ENCODE measurements at regions not wholly inside any gene's neighbourhood (a gene's known extent, or its start where the extent isn't known, plus 50 kb on each side); places are given as distances from the start of the nearest gene placed in this dataset.

DNA sequence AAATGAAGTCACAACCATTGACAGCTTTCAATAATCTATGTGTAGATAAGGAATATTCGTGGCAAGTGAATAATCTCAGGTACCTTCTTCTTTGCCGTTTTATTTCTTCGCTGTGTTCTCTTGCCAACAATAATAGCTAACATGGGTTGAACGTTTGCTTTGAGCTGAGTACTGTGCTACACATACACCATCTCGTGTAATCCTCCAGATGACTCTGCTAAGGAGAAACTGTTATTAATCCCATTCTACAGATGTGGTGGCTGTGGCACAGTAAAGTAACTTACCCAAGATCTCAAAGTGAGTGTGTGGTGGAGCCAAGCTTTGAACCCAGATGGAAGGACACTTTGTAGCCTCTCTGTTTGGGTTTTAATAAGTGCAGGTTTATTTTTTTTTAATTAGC is 179.7 kb downstream of the C9orf152 start:
- DNase-seq (no peak), FAIRE-seq (no peak)
- intact Hi-C loops (cut with DNase I): no loop called here
- Histone ChIP-seq H3K4me1 (ENCODE audit: control insufficient read depth in 2 of 3, insufficient read depth in 2 of 3, low read depth in 1 of 3, low read length in 3 of 3) (peaks cover 0 to 17% (median 10%) of the 10 kb centered on the region in 3 donors), H3K27me3 (ENCODE audit: control insufficient read depth, insufficient read depth, low read length) (no peaks in the 10 kb centered on the region), H3K9me3 (ENCODE audit: control insufficient read depth in 2 of 3, insufficient read depth in 1 of 3, low read length in 3 of 3) (no peaks in the 10 kb centered on the region), H3K4me3 (ENCODE audit: low read length in 3 of 3) (no peak overlapping the region), H3K9ac (ENCODE audit: low read length in 3 of 3) (no peak overlapping the region), H3K27ac (ENCODE audit: low read depth in 2 of 2, low read length in 2 of 2) (no peak overlapping the region), H3K36me3 (ENCODE audit: control insufficient read depth in 2 of 3, insufficient read depth in 3 of 3, low read length in 3 of 3) (no peaks in the 10 kb centered on the region)
- TF ChIP-seq, protein P1, sequence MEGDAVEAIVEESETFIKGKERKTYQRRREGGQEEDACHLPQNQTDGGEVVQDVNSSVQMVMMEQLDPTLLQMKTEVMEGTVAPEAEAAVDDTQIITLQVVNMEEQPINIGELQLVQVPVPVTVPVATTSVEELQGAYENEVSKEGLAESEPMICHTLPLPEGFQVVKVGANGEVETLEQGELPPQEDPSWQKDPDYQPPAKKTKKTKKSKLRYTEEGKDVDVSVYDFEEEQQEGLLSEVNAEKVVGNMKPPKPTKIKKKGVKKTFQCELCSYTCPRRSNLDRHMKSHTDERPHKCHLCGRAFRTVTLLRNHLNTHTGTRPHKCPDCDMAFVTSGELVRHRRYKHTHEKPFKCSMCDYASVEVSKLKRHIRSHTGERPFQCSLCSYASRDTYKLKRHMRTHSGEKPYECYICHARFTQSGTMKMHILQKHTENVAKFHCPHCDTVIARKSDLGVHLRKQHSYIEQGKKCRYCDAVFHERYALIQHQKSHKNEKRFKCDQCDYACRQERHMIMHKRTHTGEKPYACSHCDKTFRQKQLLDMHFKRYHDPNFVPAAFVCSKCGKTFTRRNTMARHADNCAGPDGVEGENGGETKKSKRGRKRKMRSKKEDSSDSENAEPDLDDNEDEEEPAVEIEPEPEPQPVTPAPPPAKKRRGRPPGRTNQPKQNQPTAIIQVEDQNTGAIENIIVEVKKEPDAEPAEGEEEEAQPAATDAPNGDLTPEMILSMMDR (IDR thresholded peaks at IDR 0.05; ENCODE audit: borderline replicate concordance, extremely low read depth, insufficient read depth): no peak

DNA sequence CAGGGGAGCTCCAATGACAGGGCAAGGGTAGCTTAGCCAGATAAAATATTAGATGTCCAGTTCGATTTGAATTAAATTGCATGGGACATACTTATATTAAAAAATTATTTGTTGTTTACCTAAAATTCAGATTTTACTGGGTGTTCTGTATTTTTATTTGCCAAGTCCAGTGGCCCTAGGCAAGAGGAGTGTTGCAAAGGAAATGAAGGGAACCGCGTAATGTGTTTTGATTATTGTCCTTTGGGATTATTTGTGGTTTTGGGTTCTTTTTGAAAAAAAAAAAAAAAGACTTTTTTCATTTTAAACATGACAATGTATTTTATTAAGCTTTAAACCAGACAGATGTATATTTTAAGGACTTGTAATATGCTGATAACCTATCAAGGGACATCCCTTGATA is 179.3 kb downstream of the C9orf152 start:
- peaks cover 0 to 17% (median 10%) of the 10 kb centered on the region in 3 donors for H3K4me1 ChIP-seq (ENCODE audit: control insufficient read depth in 2 of 3, insufficient read depth in 2 of 3, low read depth in 1 of 3, low read length in 3 of 3)
- no peaks in the 10 kb centered on the region for H3K36me3 ChIP-seq (ENCODE audit: control insufficient read depth in 2 of 3, insufficient read depth in 3 of 3, low read length in 3 of 3)
- peak overlapping the region; percentile 26 to 63 for H3K27ac ChIP-seq (ENCODE audit: low read depth in 2 of 2, low read length in 2 of 2)
- FAIRE-seq (no peak), DNase-seq (no peak)
- intact Hi-C loops (cut with DNase I): no loop called here
- no peaks in the 10 kb centered on the region for H3K27me3 ChIP-seq (ENCODE audit: control insufficient read depth, insufficient read depth, low read length)
- H3K4me3 ChIP-seq (ENCODE audit: low read length in 3 of 3): no peak overlapping the region
- H3K9ac ChIP-seq (ENCODE audit: low read length in 3 of 3): no peak overlapping the region
- TF ChIP-seq, protein P1 (IDR thresholded peaks at IDR 0.05; ENCODE audit: borderline replicate concordance, extremely low read depth, insufficient read depth): no peak
- H3K9me3 ChIP-seq (ENCODE audit: control insufficient read depth in 2 of 3, insufficient read depth in 1 of 3, low read length in 3 of 3): no peaks in the 10 kb centered on the region

DNA sequence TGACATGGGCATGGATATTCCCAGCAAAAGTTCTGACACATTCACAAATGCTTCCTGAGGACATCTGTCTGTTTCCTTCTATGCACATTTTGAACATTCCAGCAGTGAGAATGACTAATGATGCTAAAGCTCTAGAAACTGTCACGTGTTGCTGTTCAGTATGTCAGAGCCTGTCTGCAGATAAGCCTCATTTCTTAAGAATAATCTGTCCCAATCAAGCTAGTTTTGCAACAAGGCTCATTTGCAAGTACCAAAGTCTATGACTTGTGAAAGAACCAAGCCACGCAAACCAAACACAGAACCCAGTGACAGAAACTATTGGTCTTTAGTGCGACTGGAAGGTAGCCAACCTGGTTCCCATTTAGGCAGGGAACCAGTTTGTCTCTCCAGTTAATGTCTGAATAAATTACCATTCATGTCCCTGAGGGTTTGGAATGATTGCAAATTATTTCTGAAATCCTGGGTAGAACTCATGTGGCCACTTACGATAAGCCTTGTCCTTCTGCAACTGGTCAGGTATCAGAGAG is 178.5 kb downstream of the C9orf152 start:
- H3K9me3 ChIP-seq (ENCODE audit: control insufficient read depth in 2 of 3, insufficient read depth in 1 of 3, low read length in 3 of 3): no peaks in the 10 kb centered on the region
- peak overlapping the region; percentile 26 to 66 for H3K27ac ChIP-seq (ENCODE audit: low read depth in 2 of 2, low read length in 2 of 2)
- DNase-seq: peak in 2 of 5 donors; percentile 23 to 39
- FAIRE-seq: peak; percentile 76
- no peak overlapping the region for H3K4me3 ChIP-seq (ENCODE audit: low read length in 3 of 3)
- H3K4me1 ChIP-seq (ENCODE audit: control insufficient read depth in 2 of 3, insufficient read depth in 2 of 3, low read depth in 1 of 3, low read length in 3 of 3): peaks cover 0 to 17% (median 10%) of the 10 kb centered on the region in 3 donors
- no peaks in the 10 kb centered on the region for H3K36me3 ChIP-seq (ENCODE audit: control insufficient read depth in 2 of 3, insufficient read depth in 3 of 3, low read length in 3 of 3)
- no peak overlapping the region for H3K9ac ChIP-seq (ENCODE audit: low read length in 3 of 3)
- H3K27me3 ChIP-seq (ENCODE audit: control insufficient read depth, insufficient read depth, low read length): no peaks in the 10 kb centered on the region
- TF ChIP-seq, protein P1 (IDR thresholded peaks at IDR 0.05; ENCODE audit: borderline replicate concordance, extremely low read depth, insufficient read depth): no peak
- intact Hi-C loops (cut with DNase I): no loop called here

DNA sequence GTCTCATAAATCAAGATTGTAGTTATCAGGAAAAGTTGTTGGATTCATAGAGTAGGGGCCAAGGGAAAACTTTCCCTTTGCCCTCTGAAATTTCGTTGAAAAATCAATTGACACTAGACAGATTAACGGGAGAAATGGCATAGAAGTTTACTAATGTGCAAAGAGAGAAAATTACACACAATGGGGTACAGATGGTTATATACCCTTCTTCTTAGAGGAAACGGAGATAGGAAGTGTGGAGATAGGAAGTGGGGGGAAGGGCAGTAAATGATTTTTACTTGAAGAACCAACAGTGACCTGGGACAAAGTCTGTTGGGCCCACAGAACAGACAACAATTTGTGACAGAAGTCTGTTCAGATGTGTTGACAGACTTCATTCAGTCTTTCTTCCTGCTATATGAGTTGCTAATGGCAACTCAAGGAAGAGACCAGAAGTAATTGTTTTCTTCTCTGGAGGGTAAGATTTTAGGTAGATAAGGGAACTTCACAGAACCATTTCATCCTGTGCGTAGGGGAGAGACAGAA is 177.9 kb downstream of the C9orf152 start:
- no peak overlapping the region for H3K4me3 ChIP-seq (ENCODE audit: low read length in 3 of 3)
- FAIRE-seq: no peak
- peaks cover 0 to 17% (median 10%) of the 10 kb centered on the region in 3 donors for H3K4me1 ChIP-seq (ENCODE audit: control insufficient read depth in 2 of 3, insufficient read depth in 2 of 3, low read depth in 1 of 3, low read length in 3 of 3)
- peak overlapping the region; percentile 3 to 66 for H3K27ac ChIP-seq (ENCODE audit: low read depth in 2 of 2, low read length in 2 of 2)
- TF ChIP-seq, protein P1 (IDR thresholded peaks at IDR 0.05; ENCODE audit: borderline replicate concordance, extremely low read depth, insufficient read depth): no peak
- H3K27me3 ChIP-seq (ENCODE audit: control insufficient read depth, insufficient read depth, low read length): no peaks in the 10 kb centered on the region
- DNase-seq: no peak
- no peaks in the 10 kb centered on the region for H3K36me3 ChIP-seq (ENCODE audit: control insufficient read depth in 2 of 3, insufficient read depth in 3 of 3, low read length in 3 of 3)
- intact Hi-C loops (cut with DNase I): no loop called here
- H3K9ac ChIP-seq (ENCODE audit: low read length in 3 of 3): no peak overlapping the region
- no peaks in the 10 kb centered on the region for H3K9me3 ChIP-seq (ENCODE audit: control insufficient read depth in 2 of 3, insufficient read depth in 1 of 3, low read length in 3 of 3)

Measured in kidney (tissue), 13 donors.